DOHH2 (cell line): ENCODE measurements at regions not wholly inside any gene's neighbourhood (a gene's known extent, or its start where the extent isn't known, plus 50 kb on each side); places are given as distances from the start of the nearest gene placed in this dataset.

Source experiments
- H3F3A ChIP-seq: fragments of 200-600 bp; sonication (generic), shearing (Covaris generic); 2 replicates; pipeline ENCODE4 v1.6.0; 2016; ENCODE audit warnings: antibody characterized with exemption, mild to moderate bottlenecking; ENCODE audit not compliant: control insufficient read depth, insufficient read depth
- H3K27ac ChIP-seq: fragments of 200-600 bp; sonication (generic); 2 replicates; pipeline ENCODE4 v1.5.1; 2014; ENCODE audit warnings: low read depth, mild to moderate bottlenecking, low read length, moderate library complexity
- H3K27me3 ChIP-seq: fragments of 200-600 bp; sonication (generic); 2 replicates; pipeline ENCODE4 v1.6.1; 2014; ENCODE audit warnings: mild to moderate bottlenecking, low read length, mixed read lengths; ENCODE audit not compliant: control insufficient read depth
- H3K36me3 ChIP-seq: fragments of 200-600 bp; sonication (generic); 2 replicates; pipeline ENCODE4 v1.6.1; 2014; ENCODE audit warnings: mild to moderate bottlenecking, low read length, moderate library complexity, mixed read lengths; ENCODE audit not compliant: control insufficient read depth
- H3K4me1 ChIP-seq: fragments of 200-600 bp; sonication (generic); 2 replicates; pipeline ENCODE4 v1.6.1; 2014; ENCODE audit warnings: mild to moderate bottlenecking, low read length, mixed read lengths; ENCODE audit not compliant: control insufficient read depth
- H3K4me2 ChIP-seq: fragments of 200-600 bp; sonication (generic); 2 replicates; pipeline ENCODE4 v1.6.0; 2014; ENCODE audit warnings: mild to moderate bottlenecking, low read length, moderate library complexity
- H3K4me3 ChIP-seq: fragments of 200-600 bp; sonication (generic); 2 replicates; pipeline ENCODE4 v1.5.1; 2014; ENCODE audit warnings: mild to moderate bottlenecking, low read length, mixed read lengths
- H3K79me2 ChIP-seq: fragments of 200-600 bp; sonication (generic); 2 replicates; pipeline ENCODE4 v1.6.1; 2014; ENCODE audit warnings: mild to moderate bottlenecking, low read length, mixed read lengths; ENCODE audit not compliant: control insufficient read depth
- H3K9me2 ChIP-seq: fragments of 200-600 bp; sonication (generic); replicated peaks from 2 replicates; pipeline ENCODE4 v1.6.1; 2014; ENCODE audit warnings: mild to moderate bottlenecking, low read length, mixed read lengths; ENCODE audit not compliant: control insufficient read depth
- H3K9me3 ChIP-seq: fragments of 200-600 bp; sonication (generic); 2 replicates; pipeline ENCODE4 v1.6.1; 2014; ENCODE audit warnings: antibody characterized with exemption, low read length, mixed read lengths; ENCODE audit not compliant: control insufficient read depth, insufficient read depth
- H4K20me1 ChIP-seq: fragments of 200-600 bp; sonication (generic); 2 replicates; pipeline ENCODE4 v1.6.0; 2014; ENCODE audit warnings: low read depth, mild to moderate bottlenecking, antibody characterized with exemption, low read length, moderate library complexity; ENCODE audit not compliant: control insufficient read depth, insufficient read depth
- EZH2phosphoT487 ChIP-seq: fragments of 200-600 bp; sonication (generic); IDR thresholded peaks from 2 replicates; pipeline ENCODE4 v1.6.1; 2017; ENCODE audit warnings: borderline replicate concordance, mild to moderate bottlenecking, antibody characterized with exemption, low read length, moderate library complexity, mixed read lengths
- TF ChIP-seq, protein P1 (sequence below): fragments of 200-600 bp; sonication (generic); IDR thresholded peaks from one replicate; pipeline ENCODE4 v1.5.1; 2014; ENCODE audit warnings: antibody characterized with exemption, mild to moderate bottlenecking, low read depth, low read length; ENCODE audit not compliant: poor library complexity, severe bottlenecking

DNA sequence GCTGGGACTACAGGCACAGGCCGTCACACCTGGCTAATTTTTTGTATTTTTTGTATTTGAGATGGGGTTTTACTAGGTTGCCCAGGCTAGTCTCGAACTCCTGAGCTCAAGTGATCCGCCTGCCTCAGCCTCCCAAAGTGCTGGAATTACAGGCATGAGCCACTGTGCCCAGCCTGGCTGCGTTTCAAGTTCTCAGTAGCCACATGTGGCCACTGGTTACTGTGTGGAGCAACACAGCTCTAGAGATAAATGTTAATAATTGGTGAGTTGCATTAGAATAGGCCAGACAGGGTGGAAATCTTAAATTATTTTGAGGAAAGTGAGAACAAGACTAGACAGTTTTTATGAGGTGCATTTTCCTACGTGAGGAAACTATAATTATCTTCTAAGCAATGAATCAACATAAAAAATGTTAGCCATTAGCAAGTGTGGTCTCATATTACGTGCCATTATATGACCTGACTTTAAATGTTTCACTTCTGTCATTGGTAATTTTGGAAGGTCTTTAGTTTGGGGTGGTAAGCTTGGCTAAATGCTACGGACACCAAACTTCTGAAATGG, 129.6 kb downstream of the PLEKHG1 start:
- no peaks in the 10 kb centered on the region for H4K20me1 ChIP-seq
- no peaks in the 10 kb centered on the region for H3K27me3 ChIP-seq
- H3K9me3 ChIP-seq: no peaks in the 10 kb centered on the region
- no peaks in the 10 kb centered on the region for H3K9me2 ChIP-seq
- H3F3A ChIP-seq: 0 out of 2 replicates have a peak, but pooled peaks cover 3% of the 10 kb centered on the region
- H3K79me2 ChIP-seq: peaks cover 80% of the 10 kb centered on the region
- peaks cover 25% of the 10 kb centered on the region for H3K36me3 ChIP-seq
- TF ChIP-seq, protein P1, sequence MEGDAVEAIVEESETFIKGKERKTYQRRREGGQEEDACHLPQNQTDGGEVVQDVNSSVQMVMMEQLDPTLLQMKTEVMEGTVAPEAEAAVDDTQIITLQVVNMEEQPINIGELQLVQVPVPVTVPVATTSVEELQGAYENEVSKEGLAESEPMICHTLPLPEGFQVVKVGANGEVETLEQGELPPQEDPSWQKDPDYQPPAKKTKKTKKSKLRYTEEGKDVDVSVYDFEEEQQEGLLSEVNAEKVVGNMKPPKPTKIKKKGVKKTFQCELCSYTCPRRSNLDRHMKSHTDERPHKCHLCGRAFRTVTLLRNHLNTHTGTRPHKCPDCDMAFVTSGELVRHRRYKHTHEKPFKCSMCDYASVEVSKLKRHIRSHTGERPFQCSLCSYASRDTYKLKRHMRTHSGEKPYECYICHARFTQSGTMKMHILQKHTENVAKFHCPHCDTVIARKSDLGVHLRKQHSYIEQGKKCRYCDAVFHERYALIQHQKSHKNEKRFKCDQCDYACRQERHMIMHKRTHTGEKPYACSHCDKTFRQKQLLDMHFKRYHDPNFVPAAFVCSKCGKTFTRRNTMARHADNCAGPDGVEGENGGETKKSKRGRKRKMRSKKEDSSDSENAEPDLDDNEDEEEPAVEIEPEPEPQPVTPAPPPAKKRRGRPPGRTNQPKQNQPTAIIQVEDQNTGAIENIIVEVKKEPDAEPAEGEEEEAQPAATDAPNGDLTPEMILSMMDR: no peak
- no peak overlapping the region for H3K4me3 ChIP-seq
- H3K4me2 ChIP-seq: no peak overlapping the region
- no peak overlapping the region for H3K27ac ChIP-seq
- H3K4me1 ChIP-seq: peaks cover 66% of the 10 kb centered on the region

DNA sequence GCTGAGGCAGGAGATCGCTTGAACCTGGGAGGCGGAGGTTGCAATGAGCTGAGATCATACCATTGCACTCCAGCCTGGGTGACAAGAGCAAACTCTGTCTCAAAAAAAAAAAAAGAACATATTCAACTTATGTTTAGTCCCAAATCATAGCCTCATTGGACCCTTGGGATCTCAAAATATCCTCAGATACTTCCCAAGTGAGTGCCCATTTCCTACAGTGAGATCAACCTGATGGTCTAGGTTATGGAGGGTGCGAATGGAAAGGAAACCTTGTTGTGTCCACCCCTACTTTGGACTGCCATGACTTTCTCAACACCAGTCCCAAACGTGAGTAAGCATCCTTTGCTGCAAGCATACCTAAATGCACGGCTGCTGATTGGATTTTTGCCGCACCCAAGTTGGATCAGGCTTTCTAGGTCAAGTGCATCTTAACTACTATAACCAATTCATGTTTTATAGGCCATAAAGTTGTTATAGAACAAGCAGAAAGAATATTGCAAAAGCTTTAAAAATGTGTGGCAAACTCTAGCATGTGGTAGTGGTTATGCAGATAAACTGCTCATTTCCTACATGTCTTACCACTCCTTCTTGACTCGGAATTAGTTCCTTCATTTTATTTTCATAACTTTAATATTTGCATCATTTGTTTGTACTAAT, 131.2 kb downstream of the PLEKHG1 start:
- H3K36me3 ChIP-seq: peaks cover 36% of the 10 kb centered on the region
- no peaks in the 10 kb centered on the region for H4K20me1 ChIP-seq
- no peak overlapping the region for H3K4me3 ChIP-seq
- TF ChIP-seq EZH2phosphoT487: no peak
- TF ChIP-seq, protein P1: no peak
- H3K4me2 ChIP-seq: no peak overlapping the region
- H3K27ac ChIP-seq: no peak overlapping the region
- no peaks in the 10 kb centered on the region for H3K9me2 ChIP-seq
- H3K9me3 ChIP-seq: no peaks in the 10 kb centered on the region
- H3F3A ChIP-seq: peaks cover 6% of the 10 kb centered on the region; the same call in 1 of the 2 replicates
- peaks cover 53% of the 10 kb centered on the region for H3K4me1 ChIP-seq
- H3K79me2 ChIP-seq: peaks cover 77% of the 10 kb centered on the region
- no peaks in the 10 kb centered on the region for H3K27me3 ChIP-seq

DNA sequence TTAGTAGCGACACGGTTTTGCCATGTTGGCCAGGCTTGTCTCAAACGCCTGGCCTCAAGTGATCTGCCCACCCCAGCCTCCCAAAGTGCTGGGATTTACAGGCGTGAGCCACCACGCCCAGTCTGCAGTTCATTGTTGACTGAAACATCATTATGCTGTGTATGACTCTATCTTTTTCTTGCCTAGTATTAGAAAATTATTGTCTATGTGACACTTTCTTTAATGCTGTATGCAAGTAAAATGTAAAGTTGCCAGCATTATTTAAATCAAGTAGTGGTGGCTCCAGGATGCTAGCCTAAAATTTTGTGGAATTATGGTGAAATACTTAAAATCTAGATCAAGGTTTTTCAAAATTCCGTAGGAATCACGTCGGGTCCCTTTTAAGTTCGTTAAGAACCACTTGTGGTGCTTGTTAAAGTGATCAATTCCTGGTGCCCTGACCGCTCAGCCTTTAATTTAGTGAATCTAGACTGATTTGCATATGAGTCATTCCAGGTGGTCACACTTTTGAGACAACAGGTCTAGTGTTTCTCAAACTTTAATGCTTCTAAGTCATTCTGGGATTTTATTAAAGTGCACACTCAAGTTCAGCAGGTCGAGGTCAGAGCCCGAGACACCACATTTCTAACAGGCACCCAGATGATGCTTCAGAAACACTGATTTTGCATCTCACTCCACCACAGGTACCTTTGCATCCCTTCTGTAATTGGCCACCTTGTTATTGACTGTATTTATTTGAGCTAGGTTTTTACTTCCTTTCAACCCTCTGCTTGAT, 132.6 kb upstream of the MTHFD1L start:
- Histone ChIP-seq H3K36me3 (peaks cover 38% of the 10 kb centered on the region), H4K20me1 (no peaks in the 10 kb centered on the region), H3K9me2 (no peaks in the 10 kb centered on the region), H3K4me2 (peak overlapping the region; percentile 23), H3K79me2 (peaks cover 74% of the 10 kb centered on the region), H3K4me3 (no peak overlapping the region), H3K4me1 (peaks cover 47% of the 10 kb centered on the region), H3K9me3 (no peaks in the 10 kb centered on the region), H3F3A (peaks cover 6% of the 10 kb centered on the region; the same call in 1 of the 2 replicates), H3K27ac (no peak overlapping the region), H3K27me3 (no peaks in the 10 kb centered on the region)
- TF ChIP-seq, protein P1: no peak
- no peak for TF ChIP-seq EZH2phosphoT487
